Lower leg skin (tissue), 4 donors: ENCODE measurements at regions not wholly inside any gene's neighbourhood (a gene's known extent, or its start where the extent isn't known, plus 50 kb on each side); places are given as distances from the start of the nearest gene placed in this dataset.

ENCODE experiments used
- DNase-seq, 2 donors: peaks; one replicate each; pipeline ENCODE4 v3.0.0-alpha.2; 2019; ENCODE audit warnings: low spot score in 2 of 2
- H3K4me3 ChIP-seq: fragments of 200-600 bp; sonication (generic); 2 replicates; pipeline ENCODE4 v1.5.1; 2017; ENCODE audit warnings: mild to moderate bottlenecking, low read depth; ENCODE audit not compliant: poor library complexity, severe bottlenecking
- POLR2A ChIP-seq, 2 donors: fragments of 450-650 bp; IDR thresholded peaks; one replicate each; pipeline ENCODE4 v1.6.1; 2016 to 2017; ENCODE audit warnings: antibody characterized with exemption in 2 of 2, mild to moderate bottlenecking in 1 of 2, moderate library complexity in 1 of 2
- WGBS, 2 donors: methylation state at CpG; one replicate each; pipeline ENCODE4 v1.1.5; 2018; 5-methylcytosine and 5-hydroxymethylcytosine counted together
- intact Hi-C: fragments of 100-400 bp; cut with DNase I; formaldehyde crosslinking; loops from one replicate; pipeline ENCODE4 v1.15.0; 2023; ENCODE audit warnings: low total_unique reads
- TF ChIP-seq, protein P1 (sequence below), 3 donors: fragments of 450-650 bp; IDR thresholded peaks; one replicate each; pipeline ENCODE4 v1.5.1; 2016; ENCODE audit warnings: antibody characterized with exemption in 3 of 3, mild to moderate bottlenecking in 3 of 3, moderate library complexity in 2 of 3

DNA sequence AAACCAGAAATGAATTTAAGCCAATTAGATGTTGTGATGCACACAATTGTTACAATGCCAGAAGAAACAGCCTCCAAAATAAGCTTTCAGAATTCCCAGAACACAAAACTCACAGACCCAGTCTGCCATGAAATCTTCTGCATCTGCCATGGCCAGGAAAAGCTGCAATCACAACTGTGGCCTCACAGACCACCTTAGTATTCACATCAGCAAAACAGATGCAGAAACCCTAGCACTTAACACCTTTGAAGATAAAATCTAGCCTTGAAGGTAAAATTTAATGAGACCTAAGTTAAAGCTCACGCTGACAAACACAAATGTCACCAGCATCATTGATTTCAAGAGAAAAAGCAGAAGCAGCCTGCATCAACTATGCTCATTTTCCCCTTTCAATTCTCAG, 566.8 kb upstream of the TMPRSS15 start:
- no peak for TF ChIP-seq POLR2A (IDR thresholded peaks at IDR 0.05)
- TF ChIP-seq, protein P1, sequence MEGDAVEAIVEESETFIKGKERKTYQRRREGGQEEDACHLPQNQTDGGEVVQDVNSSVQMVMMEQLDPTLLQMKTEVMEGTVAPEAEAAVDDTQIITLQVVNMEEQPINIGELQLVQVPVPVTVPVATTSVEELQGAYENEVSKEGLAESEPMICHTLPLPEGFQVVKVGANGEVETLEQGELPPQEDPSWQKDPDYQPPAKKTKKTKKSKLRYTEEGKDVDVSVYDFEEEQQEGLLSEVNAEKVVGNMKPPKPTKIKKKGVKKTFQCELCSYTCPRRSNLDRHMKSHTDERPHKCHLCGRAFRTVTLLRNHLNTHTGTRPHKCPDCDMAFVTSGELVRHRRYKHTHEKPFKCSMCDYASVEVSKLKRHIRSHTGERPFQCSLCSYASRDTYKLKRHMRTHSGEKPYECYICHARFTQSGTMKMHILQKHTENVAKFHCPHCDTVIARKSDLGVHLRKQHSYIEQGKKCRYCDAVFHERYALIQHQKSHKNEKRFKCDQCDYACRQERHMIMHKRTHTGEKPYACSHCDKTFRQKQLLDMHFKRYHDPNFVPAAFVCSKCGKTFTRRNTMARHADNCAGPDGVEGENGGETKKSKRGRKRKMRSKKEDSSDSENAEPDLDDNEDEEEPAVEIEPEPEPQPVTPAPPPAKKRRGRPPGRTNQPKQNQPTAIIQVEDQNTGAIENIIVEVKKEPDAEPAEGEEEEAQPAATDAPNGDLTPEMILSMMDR (IDR thresholded peaks at IDR 0.05): no peak
- H3K4me3 ChIP-seq: no peak overlapping the region
- intact Hi-C loops: no loop called here
- no peak for DNase-seq
- 50 to 55% methylated on average over 1 of the region's 1 CpG for WGBS, 2 donors

DNA sequence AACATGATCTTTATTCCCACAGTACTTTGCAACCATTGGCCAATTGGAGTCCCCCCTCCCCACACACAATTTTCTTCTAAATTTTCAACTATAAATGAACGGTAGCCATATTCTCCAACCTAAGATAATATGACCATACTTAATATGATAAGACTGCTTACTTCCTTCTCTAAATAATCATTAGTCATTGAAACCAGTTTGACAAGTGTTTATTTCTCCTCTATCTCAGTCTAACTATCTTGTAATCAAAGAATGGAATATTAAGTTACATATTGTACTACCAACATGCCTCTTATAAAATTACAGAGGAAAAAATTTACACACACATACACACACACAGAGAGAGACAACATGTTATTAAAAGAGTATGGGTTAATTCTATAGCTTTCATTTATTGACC, 567.4 kb upstream of the TMPRSS15 start:
- WGBS, 2 donors: 0 to 23% methylated on average over 1 of the region's 1 CpG
- no peak for DNase-seq
- H3K4me3 ChIP-seq: no peak overlapping the region
- intact Hi-C loops: no loop called here
- no peak for TF ChIP-seq POLR2A (IDR thresholded peaks at IDR 0.05)
- TF ChIP-seq, protein P1 (IDR thresholded peaks at IDR 0.05): no peak

DNA sequence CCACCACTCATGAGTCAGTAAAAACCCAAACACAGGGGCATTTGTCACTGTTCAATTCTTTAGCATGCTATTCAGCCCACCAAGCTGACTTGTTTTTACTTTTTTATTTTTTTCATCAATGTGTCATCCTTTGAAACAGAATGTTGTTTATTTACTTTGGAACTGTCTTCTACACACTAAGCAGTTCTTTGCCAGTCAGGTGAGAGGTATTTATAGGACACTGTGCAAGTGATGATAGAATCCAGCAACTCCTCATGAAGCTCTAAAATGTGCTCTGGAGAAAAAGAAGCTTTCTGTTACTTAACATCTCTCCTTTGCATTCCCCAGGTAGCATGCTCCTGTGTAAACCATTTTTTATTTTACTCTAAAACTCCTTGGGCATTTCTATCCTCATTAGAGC, 582.0 kb upstream of the TMPRSS15 start:
- no peak for DNase-seq
- intact Hi-C loops: no loop called here
- no peak overlapping the region for H3K4me3 ChIP-seq
- TF ChIP-seq, protein P1 (IDR thresholded peaks at IDR 0.05): no peak
- TF ChIP-seq POLR2A (IDR thresholded peaks at IDR 0.05): no peak

DNA sequence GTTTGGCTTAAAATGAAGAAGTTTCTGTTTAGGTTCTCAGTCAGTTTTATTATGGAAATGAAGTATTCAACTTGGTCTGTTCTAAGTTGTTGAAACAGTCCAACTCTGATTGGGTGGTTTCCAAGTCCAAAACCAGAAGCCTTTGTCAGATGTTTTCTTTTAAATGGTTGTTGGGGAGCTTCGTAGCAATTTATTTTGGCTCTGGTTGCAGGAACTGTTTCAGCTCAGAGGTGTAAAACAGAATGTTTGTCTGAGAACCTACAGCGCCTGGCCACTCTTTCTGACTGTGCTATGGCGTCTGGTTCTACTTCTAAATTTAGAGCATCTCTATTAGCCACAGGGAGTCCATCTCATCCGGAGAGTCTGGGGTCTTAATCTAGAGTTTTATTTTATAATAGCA, 582.6 kb upstream of the TMPRSS15 start:
- 48 to 50% methylated on average over 4 of the region's 4 CpGs for WGBS, 2 donors
- no peak for DNase-seq
- TF ChIP-seq, protein P1 (IDR thresholded peaks at IDR 0.05): no peak
- TF ChIP-seq POLR2A (IDR thresholded peaks at IDR 0.05): no peak
- H3K4me3 ChIP-seq: no peak overlapping the region
- intact Hi-C loops: no loop called here

DNA sequence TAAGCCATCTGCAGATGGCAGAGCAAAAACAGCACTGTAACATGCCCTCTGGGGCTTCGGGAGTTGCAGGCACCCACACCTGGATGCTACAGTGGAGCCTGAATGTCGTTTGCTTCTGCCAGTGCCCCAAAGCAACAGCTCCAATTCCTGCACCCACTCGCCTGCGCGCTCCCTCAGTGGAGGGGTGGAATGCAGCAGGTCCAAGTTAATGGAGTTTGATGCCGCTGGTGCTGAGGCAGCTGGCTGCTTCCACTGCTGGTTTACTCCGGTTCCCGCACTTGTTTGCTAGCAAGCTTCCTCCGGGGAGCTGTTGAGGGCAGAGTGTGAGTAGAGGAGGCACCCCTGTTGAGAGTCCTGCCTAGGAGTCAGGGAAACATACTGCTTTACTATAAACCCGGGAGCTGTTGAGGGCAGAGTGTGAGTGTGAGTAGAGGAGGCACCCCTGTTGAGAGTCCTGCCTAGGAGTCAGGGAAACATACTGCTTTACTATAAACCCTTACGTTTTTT, 584.0 kb upstream of the TMPRSS15 start:
- intact Hi-C loops: no loop called here
- no peak overlapping the region for H3K4me3 ChIP-seq
- 66 to 89% methylated on average over 9 to 11 of the region's 11 CpGs for WGBS, 2 donors
- no peak for DNase-seq
- TF ChIP-seq, protein P1 (IDR thresholded peaks at IDR 0.05): no peak
- TF ChIP-seq POLR2A (IDR thresholded peaks at IDR 0.05): no peak

DNA sequence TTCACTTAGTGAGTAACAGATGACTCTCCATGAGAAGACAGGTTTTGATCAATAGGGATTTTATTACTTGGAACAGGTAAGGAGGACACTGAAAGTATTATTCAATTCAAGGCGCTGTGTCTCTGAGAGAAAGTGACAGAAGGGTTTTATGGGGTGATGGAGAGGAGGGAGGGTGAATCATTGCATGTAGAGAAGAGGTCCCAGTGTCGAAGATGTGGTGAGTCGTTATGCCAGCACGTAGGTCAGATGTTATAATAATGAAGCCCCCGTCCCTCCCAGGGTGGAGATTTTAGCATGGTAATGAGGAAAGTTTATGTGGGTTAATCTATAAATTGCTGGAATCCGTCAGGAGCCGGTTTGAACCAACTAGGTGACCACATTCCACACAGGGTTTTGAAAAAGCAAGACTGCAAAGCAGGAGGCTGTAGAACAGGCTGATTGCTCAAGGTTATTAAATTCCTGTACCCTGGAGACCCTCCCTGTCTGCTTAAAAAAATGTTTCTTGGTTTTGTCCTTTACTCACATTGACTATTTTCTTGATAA, 586.4 kb upstream of the TMPRSS15 start:
- no peak for DNase-seq
- intact Hi-C loops: no loop called here
- no peak overlapping the region for H3K4me3 ChIP-seq
- 69 to 73% methylated on average over 7 of the region's 7 CpGs for WGBS, 2 donors
- TF ChIP-seq, protein P1 (IDR thresholded peaks at IDR 0.05): no peak
